SH-SY5Y (cell line): ENCODE measurements at regions not wholly inside any gene's neighbourhood (a gene's known extent, or its start where the extent isn't known, plus 50 kb on each side); places are given as distances from the start of the nearest gene placed in this dataset.

Experiments used
- GATA2 ChIP-seq: IDR thresholded peaks from 2 replicates; pipeline ENCODE4 v1.6.1; 2011; ENCODE audit warnings: mild to moderate bottlenecking, low read depth, low read length
- GATA3 ChIP-seq: IDR thresholded peaks from 2 replicates; pipeline ENCODE4 v1.6.1; 2011; ENCODE audit warnings: low read depth, mild to moderate bottlenecking, low read length, moderate library complexity

- no peak for TF ChIP-seq GATA2
- TF ChIP-seq GATA3, result no peak
Observed at GRCh38 chr3:102060814-102061213, 211.5 kb downstream of the NFKBIZ start.
